ENCODE measurements at regions not wholly inside any gene's neighbourhood (a gene's known extent, or its start where the extent isn't known, plus 50 kb on each side); places are given as distances from the start of the nearest gene placed in this dataset.
"Not testable (repeated sequence)": the region's sequence is repeated elsewhere in the genome, so short reads cannot be mapped to it uniquely, and the experiment has no call there.

- H3K4me3 ChIP-seq (ENCODE audit: low read depth, low read length), result no peak overlapping the region
- DNase-seq (ENCODE audit: low read depth), result no peak
- TF ChIP-seq CTCF (IDR thresholded peaks at IDR 0.05; ENCODE audit: control insufficient read depth, extremely low read depth, insufficient read depth), result no peak
Measured at GRCh38 chr18:1026930-1027329, 122.3 kb downstream of the ADCYAP1 start.

GRCh38 chr18:1033092-1033491 lies 128.4 kb downstream of the ADCYAP1 start:
- H3K4me3 ChIP-seq (ENCODE audit: low read depth, low read length); DNase-seq (ENCODE audit: low read depth): not testable (repeated sequence)

GRCh38 chr18:1034971-1035370 lies 130.3 kb downstream of the ADCYAP1 start:
- no peak for TF ChIP-seq CTCF (IDR thresholded peaks at IDR 0.05; ENCODE audit: control insufficient read depth, extremely low read depth, insufficient read depth)
- no peak for DNase-seq (ENCODE audit: low read depth)
- H3K4me3 ChIP-seq (ENCODE audit: low read depth, low read length), result no peak overlapping the region

- TF ChIP-seq CTCF (IDR thresholded peaks at IDR 0.05; ENCODE audit: control insufficient read depth, extremely low read depth, insufficient read depth), result no peak
- DNase-seq (ENCODE audit: low read depth), result no peak
- no peak overlapping the region for H3K4me3 ChIP-seq (ENCODE audit: low read depth, low read length)
Measured at GRCh38 chr18:1036926-1037325, 132.3 kb downstream of the ADCYAP1 start.

GRCh38 chr18:1037776-1038175 lies 133.1 kb downstream of the ADCYAP1 start:
- no peak for TF ChIP-seq CTCF (IDR thresholded peaks at IDR 0.05; ENCODE audit: control insufficient read depth, extremely low read depth, insufficient read depth)
- no peak overlapping the region for H3K4me3 ChIP-seq (ENCODE audit: low read depth, low read length)
- DNase-seq (ENCODE audit: low read depth), result no peak

GRCh38 chr18:1039421-1039820 lies 134.8 kb downstream of the ADCYAP1 start:
- DNase-seq (ENCODE audit: low read depth), result no peak
- TF ChIP-seq CTCF (IDR thresholded peaks at IDR 0.05; ENCODE audit: control insufficient read depth, extremely low read depth, insufficient read depth), result no peak
- no peak overlapping the region for H3K4me3 ChIP-seq (ENCODE audit: low read depth, low read length)

- DNase-seq (ENCODE audit: low read depth); H3K4me3 ChIP-seq (ENCODE audit: low read depth, low read length): not testable (repeated sequence)
Measured at GRCh38 chr18:1043039-1043438, 138.4 kb downstream of the ADCYAP1 start.

GRCh38 chr18:1045658-1046057 lies 141.0 kb downstream of the ADCYAP1 start:
- TF ChIP-seq CTCF (IDR thresholded peaks at IDR 0.05; ENCODE audit: control insufficient read depth, extremely low read depth, insufficient read depth), result no peak
- no peak overlapping the region for H3K4me3 ChIP-seq (ENCODE audit: low read depth, low read length)
- DNase-seq (ENCODE audit: low read depth), result no peak
